ENCODE measurements at regions not wholly inside any gene's neighbourhood (a gene's known extent, or its start where the extent isn't known, plus 50 kb on each side); places are given as distances from the start of the nearest gene placed in this dataset.

- TF ChIP-seq POLR2AphosphoS5 (IDR thresholded peaks at IDR 0.05) (no peak), CTCF (IDR thresholded peaks at IDR 0.05) (no peak)
These were observed 278.1 kb downstream of the HTR7 start for GRCh38 chr10:90579602-90580242.
